ENCODE measurements at regions not wholly inside any gene's neighbourhood (a gene's known extent, or its start where the extent isn't known, plus 50 kb on each side); places are given as distances from the start of the nearest gene placed in this dataset.

GRCh38 chr11:93959663-93960062 lies 61.5 kb upstream of the HEPHL1 start (continued):
- no peak for TF ChIP-seq CEBPZ (IDR thresholded peaks at IDR 0.05; ENCODE audit: low read depth, low read length)

- ChIA-PET SMC1A (ENCODE audit: uncharacterized antibody, unreplicated experiment) (no interaction called here), CTCF (no interaction called here), POLR2A (no interaction called here), RAD21 (ENCODE audit: unreplicated experiment) (no interaction called here)
- Histone ChIP-seq H3K9ac (ENCODE audit: control insufficient read depth, insufficient read depth, low read length) (no peak overlapping the region), H3K79me2 (ENCODE audit: control insufficient read depth, insufficient read depth, low read length) (no peaks in the 10 kb centered on the region), H3K4me1 (ENCODE audit: control insufficient read depth, insufficient read depth, low read length) (no peaks in the 10 kb centered on the region), H3K27me3 (replicated peaks in 1 of 2; ENCODE audit: control insufficient read depth in 2 of 2, insufficient read depth in 2 of 2, low read length in 1 of 2) (no peaks in the 10 kb centered on the region), H2AFZ (ENCODE audit: control insufficient read depth, low read depth, low read length) (no peak overlapping the region), H3K4me2 (ENCODE audit: control insufficient read depth, insufficient read depth) (no peak overlapping the region), H4K20me1 (ENCODE audit: control insufficient read depth, insufficient read depth) (no peaks in the 10 kb centered on the region), H3K27ac (ENCODE audit: control insufficient read depth, insufficient read depth) (no peak overlapping the region), H3K4me3 (no peak overlapping the region), H3K9me3 (replicated peaks; ENCODE audit: control insufficient read depth, insufficient read depth, low read length) (no peaks in the 10 kb centered on the region), H3K36me3 (ENCODE audit: control insufficient read depth in 2 of 2, insufficient read depth in 2 of 2, low read length in 1 of 2) (no peaks in the 10 kb centered on the region)
- in situ Hi-C loops (cut with MboI) (no loop called here), intact Hi-C loops (cut with micrococcal nuclease; ENCODE audit: unreplicated experiment) (no loop called here)
- FAIRE-seq (no peak), ATAC-seq (no peak), DNase-seq (ENCODE audit: low read depth, low spot score) (no peak)
- BruUV-seq (replicated peaks) = no TSS peak
- TF ChIP-seq RFX5 (IDR thresholded peaks at IDR 0.05; ENCODE audit: low read depth, low read length) = no peak
- no peak for TF ChIP-seq YY1 (IDR thresholded peaks at IDR 0.05; ENCODE audit: low read depth, low read length)
- TF ChIP-seq SIX5 (IDR thresholded peaks at IDR 0.05; ENCODE audit: low read depth, low read length, severe bottlenecking) = no peak
- no peak for TF ChIP-seq ZBED1 (IDR thresholded peaks at IDR 0.05; ENCODE audit: borderline replicate concordance)
- TF ChIP-seq EP300 (IDR thresholded peaks at IDR 0.05; ENCODE audit: borderline replicate concordance in 1 of 2, control insufficient read depth in 1 of 2, low read depth in 2 of 2, low read length in 2 of 2) = no peak
- TF ChIP-seq POLR2A (IDR thresholded peaks at IDR 0.05; ENCODE audit: low read depth, low read length) = no peak
- WGBS (ENCODE audit: insufficient coverage, insufficient replicate concordance, low lambda C conversion rate, missing lambda C conversion rate) = 7% methylated on average over 2 of the region's 2 CpGs
Measured at GRCh38 chr11:93963072-93963471, 58.1 kb upstream of the HEPHL1 start.

Data from GM12878 (cell line).